Kidney (tissue), 13 donors: ENCODE measurements at regions not wholly inside any gene's neighbourhood (a gene's known extent, or its start where the extent isn't known, plus 50 kb on each side); places are given as distances from the start of the nearest gene placed in this dataset.

Experiments
- DNase-seq, 5 donors: peaks; one replicate each; pipeline ENCODE4 v3.0.0-alpha.2; 2013 to 2020
- FAIRE-seq: peaks from 2 replicates; lab custom pipeline; 2012; peaks lifted over from hg19 to GRCh38; lab: Jason Lieb, UNC
- H3K27ac ChIP-seq, 2 donors: one replicate each; pipeline ENCODE4 v1.7.0; 2013; ENCODE audit warnings: low read depth in 2 of 2, low read length in 2 of 2, inconsistent platforms in 1 of 2
- H3K27me3 ChIP-seq: one replicate; pipeline ENCODE4 v1.7.1; 2013; ENCODE audit warnings: low read length, inconsistent platforms; ENCODE audit not compliant: control insufficient read depth, insufficient read depth
- H3K36me3 ChIP-seq, 3 donors: one replicate each; pipeline versions ENCODE4 v1.7.0 to v1.7.1; 2013; ENCODE audit warnings: low read length in 3 of 3, control low read depth in 1 of 3, inconsistent platforms in 1 of 3; ENCODE audit not compliant: insufficient read depth in 3 of 3, control insufficient read depth in 2 of 3
- H3K4me1 ChIP-seq, 3 donors: one replicate each; pipeline versions ENCODE4 v1.7.0 to v1.7.1; 2013; ENCODE audit warnings: low read length in 3 of 3, inconsistent platforms in 1 of 3, low read depth in 1 of 3; ENCODE audit not compliant: control insufficient read depth in 2 of 3, insufficient read depth in 2 of 3
- H3K4me3 ChIP-seq, 3 donors: one replicate each; pipeline versions ENCODE4 v1.7.0 to v1.8.1; 2013; ENCODE audit warnings: low read length in 3 of 3, control low read depth in 1 of 3, inconsistent platforms in 1 of 3
- H3K9ac ChIP-seq, 3 donors: one replicate each; pipeline versions ENCODE4 v1.7.0 to v1.7.1; 2013; ENCODE audit warnings: low read length in 3 of 3, control low read depth in 1 of 3, inconsistent platforms in 1 of 3
- H3K9me3 ChIP-seq, 3 donors: one replicate each; pipeline versions ENCODE4 v1.7.0 to v1.7.1; 2013; ENCODE audit warnings: low read length in 3 of 3, control low read depth in 1 of 3, inconsistent platforms in 1 of 3; ENCODE audit not compliant: control insufficient read depth in 2 of 3, insufficient read depth in 1 of 3
- CTCF ChIP-seq: IDR thresholded peaks from 3 replicates; pipeline ENCODE4 v1.5.1; 2012; ENCODE audit warnings: mild to moderate bottlenecking, moderate library complexity, borderline replicate concordance; ENCODE audit not compliant: insufficient read depth; ENCODE audit errors: extremely low read depth
- intact Hi-C: fragments of 100-400 bp; cut with DNase I; formaldehyde crosslinking; loops from one replicate; pipeline ENCODE4 v1.11.1; 2022
- donor health status: control.
- donor health status: control.
- donor health status: control.
- donor health status: control.
- donor health status: control.
- donor health status: DM: yes; HTN: yes; CAD: no.
- donor health status: Normal renal cell carcinoma (clear cell type).

- intact Hi-C loops: no loop called here
Observed at GRCh38 chr9:28650327-28650726, 1077.0 kb upstream of the C9orf72 start.

GRCh38 chr9:28651050-28651722 lies 1077.9 kb upstream of the C9orf72 start:
- no peaks in the 10 kb centered on the region for H3K36me3 ChIP-seq
- no peaks in the 10 kb centered on the region for H3K9me3 ChIP-seq
- FAIRE-seq (no peak), DNase-seq (no peak)
- H3K4me1 ChIP-seq: no peaks in the 10 kb centered on the region
- H3K27ac ChIP-seq: no peak overlapping the region
- H3K27me3 ChIP-seq: no peaks in the 10 kb centered on the region
- intact Hi-C loops: no loop called here
- no peak overlapping the region for H3K9ac ChIP-seq
- H3K4me3 ChIP-seq: no peak overlapping the region
- TF ChIP-seq CTCF: no peak

More at GRCh38 chr9:28650327-28650726, 1077.0 kb upstream of the C9orf72 start:
- H3K4me3 ChIP-seq: no peak overlapping the region
- no peaks in the 10 kb centered on the region for H3K9me3 ChIP-seq
- no peak overlapping the region for H3K9ac ChIP-seq
- H3K36me3 ChIP-seq: no peaks in the 10 kb centered on the region
- no peaks in the 10 kb centered on the region for H3K27me3 ChIP-seq
- no peak for TF ChIP-seq CTCF
- no peak overlapping the region for H3K27ac ChIP-seq
- no peak for DNase-seq
- no peak for FAIRE-seq
- no peaks in the 10 kb centered on the region for H3K4me1 ChIP-seq

GRCh38 chr9:28653216-28653615 lies 1079.9 kb upstream of the C9orf72 start:
- Histone ChIP-seq H3K4me1 (no peaks in the 10 kb centered on the region), H3K27me3 (no peaks in the 10 kb centered on the region), H3K36me3 (no peaks in the 10 kb centered on the region), H3K27ac (no peak overlapping the region), H3K9ac (no peak overlapping the region), H3K9me3 (no peaks in the 10 kb centered on the region), H3K4me3 (no peak overlapping the region)
- no peak for TF ChIP-seq CTCF
- no peak for FAIRE-seq
- DNase-seq: no peak
- intact Hi-C loops: no loop called here

DNA sequence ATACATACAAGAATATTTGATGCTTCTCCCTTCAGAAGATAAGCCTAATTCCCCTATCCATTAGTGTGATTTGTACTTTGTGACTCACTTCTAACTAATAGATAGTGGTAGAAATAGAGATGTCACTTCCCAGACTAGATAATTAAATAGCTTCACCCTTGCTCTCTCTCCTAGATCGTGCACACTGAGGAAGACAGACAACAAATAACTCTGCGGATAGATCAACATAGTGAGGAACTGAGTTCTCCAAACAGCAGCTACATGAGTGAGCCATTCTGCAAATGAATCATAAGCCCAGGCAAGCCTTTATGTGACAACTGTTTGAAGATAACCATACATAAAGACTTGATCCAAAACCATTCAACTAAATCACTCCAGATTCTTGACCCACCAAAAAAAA lies 1083.4 kb upstream of the C9orf72 start:
- no peak overlapping the region for H3K27ac ChIP-seq
- H3K4me1 ChIP-seq: no peaks in the 10 kb centered on the region
- H3K36me3 ChIP-seq: no peaks in the 10 kb centered on the region
- TF ChIP-seq CTCF: no peak
- intact Hi-C loops: no loop called here
- DNase-seq: no peak
- no peak overlapping the region for H3K4me3 ChIP-seq
- H3K27me3 ChIP-seq: no peaks in the 10 kb centered on the region
- no peak for FAIRE-seq
- no peaks in the 10 kb centered on the region for H3K9me3 ChIP-seq
- no peak overlapping the region for H3K9ac ChIP-seq
